ENCODE measurements at regions not wholly inside any gene's neighbourhood (a gene's known extent, or its start where the extent isn't known, plus 50 kb on each side); places are given as distances from the start of the nearest gene placed in this dataset.
"Not testable (repeated sequence)": the region's sequence is repeated elsewhere in the genome, so short reads cannot be mapped to it uniquely, and the experiment has no call there.

DNA sequence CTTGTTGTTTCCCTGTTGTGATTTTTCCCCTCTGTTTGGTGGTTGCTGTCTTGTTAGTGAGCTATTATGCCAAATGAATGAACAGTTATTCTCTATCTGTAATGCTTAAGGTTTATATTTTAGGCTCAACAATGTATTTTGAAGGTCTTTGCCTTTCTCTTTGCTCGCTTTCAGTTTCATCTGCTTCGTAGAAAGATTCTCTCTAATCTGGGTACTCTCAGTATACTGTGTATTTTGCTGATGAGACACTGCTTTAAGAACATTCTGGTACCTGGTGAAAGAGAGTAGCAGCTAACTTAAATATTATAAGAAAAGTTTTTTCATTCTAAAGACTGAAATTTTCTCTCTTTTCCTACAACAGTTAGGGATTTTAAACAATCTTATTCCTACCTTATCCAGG is 1274.7 kb upstream of the PABPC4L start:
- no peak overlapping the region for H3K4me3 ChIP-seq (ENCODE audit: low read depth, low read length)
- TF ChIP-seq, protein P1, sequence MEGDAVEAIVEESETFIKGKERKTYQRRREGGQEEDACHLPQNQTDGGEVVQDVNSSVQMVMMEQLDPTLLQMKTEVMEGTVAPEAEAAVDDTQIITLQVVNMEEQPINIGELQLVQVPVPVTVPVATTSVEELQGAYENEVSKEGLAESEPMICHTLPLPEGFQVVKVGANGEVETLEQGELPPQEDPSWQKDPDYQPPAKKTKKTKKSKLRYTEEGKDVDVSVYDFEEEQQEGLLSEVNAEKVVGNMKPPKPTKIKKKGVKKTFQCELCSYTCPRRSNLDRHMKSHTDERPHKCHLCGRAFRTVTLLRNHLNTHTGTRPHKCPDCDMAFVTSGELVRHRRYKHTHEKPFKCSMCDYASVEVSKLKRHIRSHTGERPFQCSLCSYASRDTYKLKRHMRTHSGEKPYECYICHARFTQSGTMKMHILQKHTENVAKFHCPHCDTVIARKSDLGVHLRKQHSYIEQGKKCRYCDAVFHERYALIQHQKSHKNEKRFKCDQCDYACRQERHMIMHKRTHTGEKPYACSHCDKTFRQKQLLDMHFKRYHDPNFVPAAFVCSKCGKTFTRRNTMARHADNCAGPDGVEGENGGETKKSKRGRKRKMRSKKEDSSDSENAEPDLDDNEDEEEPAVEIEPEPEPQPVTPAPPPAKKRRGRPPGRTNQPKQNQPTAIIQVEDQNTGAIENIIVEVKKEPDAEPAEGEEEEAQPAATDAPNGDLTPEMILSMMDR (IDR thresholded peaks at IDR 0.05; ENCODE audit: borderline replicate concordance, insufficient read depth, low read depth, low read length), result no peak

DNA sequence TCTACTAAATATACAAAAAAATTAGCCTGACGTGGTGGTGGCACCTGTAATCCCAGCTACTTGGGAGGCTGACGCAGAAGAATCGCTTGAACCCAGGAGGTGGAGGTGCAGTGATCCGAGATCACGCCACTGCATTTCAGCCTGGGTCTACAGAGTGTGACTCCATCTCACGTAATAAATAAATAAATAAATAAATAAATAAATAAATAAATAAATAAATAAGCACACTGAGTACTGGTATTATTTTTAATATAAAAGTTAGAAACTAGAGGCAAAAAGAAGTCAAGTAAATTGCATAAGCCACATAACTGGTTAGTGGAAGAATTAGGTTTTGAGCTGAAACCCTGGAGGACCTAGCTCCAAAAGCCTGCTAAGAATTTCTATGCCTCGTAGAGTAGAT is 1262.7 kb upstream of the PABPC4L start:
- no peak overlapping the region for H3K4me3 ChIP-seq (ENCODE audit: low read depth, low read length)
- TF ChIP-seq, protein P1 (IDR thresholded peaks at IDR 0.05; ENCODE audit: borderline replicate concordance, insufficient read depth, low read depth, low read length), result no peak

DNA sequence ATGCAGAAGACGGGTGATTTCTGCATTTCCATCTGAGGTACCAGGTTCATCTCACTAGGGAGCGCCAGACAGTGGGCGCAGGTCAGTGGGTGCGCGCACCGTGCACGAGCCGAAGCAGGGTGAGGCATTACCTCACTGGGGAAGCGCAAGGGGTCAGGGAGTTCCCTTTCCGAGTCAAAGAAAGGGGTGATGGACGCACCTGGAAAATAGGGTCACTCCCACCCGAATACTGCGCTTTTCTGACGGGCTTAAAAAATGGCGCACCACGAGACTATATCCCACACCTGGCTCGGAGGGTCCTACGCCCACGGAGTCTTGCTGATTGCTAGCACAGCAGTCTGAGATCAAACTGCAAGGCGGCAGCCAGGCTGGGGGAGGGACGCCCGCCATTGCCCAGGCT is 1246.0 kb upstream of the PABPC4L start:
- not testable (repeated sequence) for H3K4me3 ChIP-seq (ENCODE audit: low read depth, low read length)

DNA sequence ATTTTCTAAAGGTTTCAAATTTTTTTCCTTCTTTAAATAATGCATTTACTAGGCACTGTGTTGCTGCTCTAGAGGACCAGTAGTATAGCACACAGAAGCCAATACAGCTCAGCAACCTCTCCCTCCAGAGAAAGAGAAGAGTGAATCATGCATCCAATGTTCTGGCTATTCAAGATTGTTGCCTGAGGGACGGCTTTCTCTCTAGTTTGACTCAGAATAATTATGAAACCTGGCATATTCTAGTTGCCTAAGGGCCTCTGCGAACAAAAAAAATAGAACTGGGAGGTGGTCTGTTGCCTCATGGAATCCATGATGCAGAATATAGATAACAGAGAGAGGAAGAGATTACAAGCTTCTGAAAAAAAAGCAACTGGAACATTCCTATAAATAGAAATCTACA is 1233.3 kb upstream of the PABPC4L start:
- TF ChIP-seq, protein P1 (IDR thresholded peaks at IDR 0.05; ENCODE audit: borderline replicate concordance, insufficient read depth, low read depth, low read length), result no peak

DNA sequence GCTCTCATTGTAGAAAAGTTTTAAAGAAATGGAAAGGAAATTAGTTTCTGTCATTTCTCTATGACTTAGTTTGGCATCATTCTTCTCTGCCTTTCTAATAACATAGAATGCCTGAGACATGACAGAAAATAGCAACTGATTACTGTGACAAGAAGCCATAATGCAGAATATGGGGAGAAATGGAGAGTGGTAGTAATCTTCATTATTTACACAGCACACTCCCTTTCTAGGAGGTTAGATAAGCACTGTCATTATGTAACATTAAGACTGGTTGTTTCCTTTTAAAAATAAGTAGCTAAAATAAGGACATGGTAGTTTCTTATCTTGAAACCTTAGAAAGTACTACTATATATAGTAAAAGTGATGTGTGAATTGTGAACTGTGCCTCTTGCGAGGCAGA is 1227.9 kb upstream of the PABPC4L start:
- TF ChIP-seq, protein P1 (IDR thresholded peaks at IDR 0.05; ENCODE audit: borderline replicate concordance, insufficient read depth, low read depth, low read length), result no peak
- no peak overlapping the region for H3K4me3 ChIP-seq (ENCODE audit: low read depth, low read length)

More for the DNA sequence above, 1233.3 kb upstream of the PABPC4L start:
- H3K4me3 ChIP-seq (ENCODE audit: low read depth, low read length), result no peak overlapping the region

DNA sequence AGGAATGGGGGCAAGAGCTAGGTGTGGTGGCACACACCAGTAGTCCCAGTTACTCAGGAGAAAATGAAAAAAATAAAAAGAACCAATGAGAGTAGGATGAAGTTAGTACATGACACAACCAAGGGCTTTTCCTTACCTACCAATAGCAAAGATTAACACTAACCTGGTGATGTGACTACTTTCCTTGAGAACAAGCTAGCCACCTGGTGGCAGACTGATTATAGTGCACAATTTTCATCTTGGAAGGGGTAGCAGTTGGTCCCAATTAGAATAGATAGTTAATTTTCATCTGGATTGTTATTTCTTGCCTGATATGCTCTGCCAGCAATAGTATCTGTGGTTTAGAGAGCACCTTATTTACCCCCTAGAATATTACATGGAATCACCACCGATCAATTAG is 1216.8 kb upstream of the PABPC4L start:
- H3K4me3 ChIP-seq (ENCODE audit: low read depth, low read length), result no peak overlapping the region

DNA sequence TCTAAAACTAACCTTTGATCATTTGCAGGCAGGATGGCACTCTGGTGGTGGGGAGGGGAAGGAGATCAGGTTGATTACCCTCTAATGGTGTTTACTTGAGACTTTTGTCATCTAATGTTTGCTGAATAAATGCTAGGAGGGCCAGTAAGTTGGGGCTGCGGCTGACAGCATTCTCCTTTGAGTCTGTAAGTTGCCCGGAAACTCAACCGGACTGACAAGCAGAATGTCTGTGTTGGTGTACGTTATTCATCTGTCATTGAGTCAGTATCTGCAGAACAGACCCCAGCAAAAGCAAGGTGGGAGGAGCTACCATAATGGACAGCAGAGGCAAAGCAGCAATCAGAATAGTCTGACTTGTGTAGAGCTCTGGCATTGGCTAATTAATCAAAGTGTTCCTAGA is 1210.6 kb upstream of the PABPC4L start:
- no peak overlapping the region for H3K4me3 ChIP-seq (ENCODE audit: low read depth, low read length)
- TF ChIP-seq, protein P1 (IDR thresholded peaks at IDR 0.05; ENCODE audit: borderline replicate concordance, insufficient read depth, low read depth, low read length), result no peak

More for the DNA sequence above, 1216.8 kb upstream of the PABPC4L start:
- TF ChIP-seq, protein P1 (IDR thresholded peaks at IDR 0.05; ENCODE audit: borderline replicate concordance, insufficient read depth, low read depth, low read length), result peak; percentile 41; the same call in 1 of the 2 replicates

DNA sequence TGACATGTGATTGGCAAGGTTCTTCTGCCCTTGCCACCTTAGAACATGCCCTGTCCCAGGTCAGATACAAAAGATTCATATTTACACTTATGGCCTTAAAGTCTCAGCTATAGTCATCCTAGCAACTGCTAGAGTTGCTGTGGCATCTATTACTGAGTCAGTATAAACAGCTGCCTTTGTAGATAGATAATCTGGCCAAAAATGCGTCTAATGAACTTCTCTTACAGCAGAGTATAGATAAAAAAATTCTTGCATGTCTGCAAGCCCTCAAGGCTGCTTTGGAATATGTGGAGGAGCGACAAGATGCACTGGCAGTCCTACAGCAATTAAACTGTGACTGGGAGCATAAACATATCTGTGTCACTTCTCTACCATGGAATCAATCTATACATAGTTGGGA is 1209.7 kb upstream of the PABPC4L start:
- TF ChIP-seq, protein P1 (IDR thresholded peaks at IDR 0.05; ENCODE audit: borderline replicate concordance, insufficient read depth, low read depth, low read length), result no peak
- no peak overlapping the region for H3K4me3 ChIP-seq (ENCODE audit: low read depth, low read length)

DNA sequence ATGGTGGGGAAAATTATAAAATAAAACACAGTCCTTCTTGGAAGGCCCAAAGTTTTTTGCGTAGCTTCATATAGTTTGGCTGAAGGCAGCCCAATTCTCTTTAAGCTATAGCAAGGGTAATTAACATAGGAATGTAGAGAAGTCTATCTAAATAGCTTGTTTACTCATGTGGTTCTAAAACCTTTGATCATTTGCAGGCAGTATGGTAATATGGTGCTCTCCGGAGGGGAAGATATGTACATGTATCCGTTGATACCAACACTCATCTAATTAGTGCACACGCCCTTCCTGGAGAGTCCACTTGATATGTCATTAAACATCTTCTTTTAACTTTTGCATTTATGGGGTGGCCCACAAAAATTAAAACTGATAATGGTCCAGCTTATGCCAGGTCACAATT is 1207.7 kb upstream of the PABPC4L start:
- not testable (repeated sequence) for H3K4me3 ChIP-seq (ENCODE audit: low read depth, low read length)

Data from GM12875 (cell line).